COLO668 (cell line): ENCODE measurements at regions not wholly inside any gene's neighbourhood (a gene's known extent, or its start where the extent isn't known, plus 50 kb on each side); places are given as distances from the start of the nearest gene placed in this dataset.
"Not testable (repeated sequence)": the region's sequence is repeated elsewhere in the genome, so short reads cannot be mapped to it uniquely, and the experiment has no call there.

Experiments used
- DNase-seq: peaks from one replicate; lab custom pipeline; 2025; ENCODE audit not compliant: unreplicated experiment; lab: John Stamatoyannopoulos, UW

DNA sequence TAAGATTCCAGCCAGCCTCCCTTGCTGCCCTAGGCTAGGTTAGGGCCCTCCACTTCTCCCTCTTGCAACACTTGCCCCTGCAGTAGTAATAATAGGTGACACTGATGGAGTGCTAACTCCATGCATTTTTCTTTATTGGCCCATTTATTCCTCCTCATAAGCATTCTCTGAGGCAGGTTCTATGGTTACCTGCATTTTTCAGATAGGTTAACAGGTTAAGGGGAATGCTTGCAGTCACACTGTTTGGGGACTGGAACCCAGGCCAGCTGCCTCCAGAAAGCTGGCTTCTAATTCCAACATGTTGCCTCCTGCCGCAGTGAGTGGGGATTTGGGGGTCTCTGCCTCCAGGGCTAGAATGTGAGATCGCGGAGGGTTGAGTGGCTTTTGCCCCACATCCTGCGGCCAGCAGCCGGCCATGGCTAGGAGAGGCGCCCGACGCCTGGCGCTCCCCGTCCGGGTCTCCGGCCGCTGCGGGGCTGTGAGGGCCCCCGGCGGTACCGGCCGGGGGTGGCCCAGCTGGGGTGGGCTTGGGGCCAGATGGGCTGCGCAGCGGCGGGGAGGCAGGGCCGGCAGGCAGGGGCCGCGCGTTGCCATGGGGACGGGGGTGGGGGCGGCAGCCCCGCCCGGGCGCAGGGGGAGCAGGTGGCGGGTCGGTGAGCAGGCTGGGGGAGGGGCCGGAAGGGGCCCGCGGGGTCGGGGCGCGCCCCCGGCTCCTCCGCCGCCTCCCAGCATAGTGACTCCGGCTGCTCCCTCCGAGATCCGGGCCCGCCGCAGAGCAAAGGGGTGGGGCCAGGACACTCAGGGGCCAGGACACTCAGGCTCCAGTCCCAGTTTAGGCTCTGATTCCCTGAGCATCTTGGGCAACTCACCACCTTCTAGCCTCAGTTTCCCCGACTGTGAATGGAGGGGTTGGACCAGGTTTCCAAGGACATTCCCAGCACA, 68.4 kb upstream of the SSBP3 start:
- DNase-seq = peak; percentile 68

DNA sequence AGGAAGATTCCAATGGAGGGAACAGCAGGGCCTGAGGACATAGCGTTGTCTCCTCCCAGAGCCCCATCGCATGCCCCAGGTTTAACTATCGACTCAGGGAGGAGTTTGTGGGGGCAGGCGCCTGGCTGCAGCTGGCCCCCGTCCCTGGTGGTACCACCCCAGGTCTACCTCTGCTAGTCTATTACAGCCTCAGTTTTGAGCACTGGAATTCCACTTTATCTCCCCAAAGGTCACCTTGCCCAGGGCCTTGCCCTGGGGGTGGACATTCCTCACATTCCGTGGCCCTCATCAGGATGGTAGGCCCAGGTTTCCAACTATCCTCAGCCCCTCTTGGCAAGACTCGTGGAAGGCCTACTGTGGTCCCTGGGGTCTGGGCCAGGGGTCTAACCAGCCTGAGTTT, 65.4 kb upstream of the SSBP3 start:
- no peak for DNase-seq

DNA sequence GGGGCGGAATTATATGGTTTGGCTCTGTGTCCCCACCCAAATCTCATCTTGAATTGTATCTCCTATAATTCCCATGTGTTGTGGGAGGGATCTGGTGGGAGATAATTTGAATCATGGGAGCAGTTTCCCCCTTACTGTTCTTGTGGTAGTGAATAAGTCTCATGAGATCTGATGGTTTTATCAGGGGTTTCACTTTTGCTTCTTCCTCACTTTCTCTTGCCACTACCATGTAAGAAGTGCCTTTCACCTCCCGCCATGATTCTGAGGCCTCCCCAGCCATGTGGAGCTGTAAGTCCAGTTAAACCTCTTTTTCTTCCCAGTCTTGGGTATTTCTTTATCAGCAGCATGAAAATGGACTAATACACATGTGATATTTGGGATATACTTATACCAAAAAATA, 63.2 kb upstream of the SSBP3 start:
- not testable (repeated sequence) for DNase-seq

DNA sequence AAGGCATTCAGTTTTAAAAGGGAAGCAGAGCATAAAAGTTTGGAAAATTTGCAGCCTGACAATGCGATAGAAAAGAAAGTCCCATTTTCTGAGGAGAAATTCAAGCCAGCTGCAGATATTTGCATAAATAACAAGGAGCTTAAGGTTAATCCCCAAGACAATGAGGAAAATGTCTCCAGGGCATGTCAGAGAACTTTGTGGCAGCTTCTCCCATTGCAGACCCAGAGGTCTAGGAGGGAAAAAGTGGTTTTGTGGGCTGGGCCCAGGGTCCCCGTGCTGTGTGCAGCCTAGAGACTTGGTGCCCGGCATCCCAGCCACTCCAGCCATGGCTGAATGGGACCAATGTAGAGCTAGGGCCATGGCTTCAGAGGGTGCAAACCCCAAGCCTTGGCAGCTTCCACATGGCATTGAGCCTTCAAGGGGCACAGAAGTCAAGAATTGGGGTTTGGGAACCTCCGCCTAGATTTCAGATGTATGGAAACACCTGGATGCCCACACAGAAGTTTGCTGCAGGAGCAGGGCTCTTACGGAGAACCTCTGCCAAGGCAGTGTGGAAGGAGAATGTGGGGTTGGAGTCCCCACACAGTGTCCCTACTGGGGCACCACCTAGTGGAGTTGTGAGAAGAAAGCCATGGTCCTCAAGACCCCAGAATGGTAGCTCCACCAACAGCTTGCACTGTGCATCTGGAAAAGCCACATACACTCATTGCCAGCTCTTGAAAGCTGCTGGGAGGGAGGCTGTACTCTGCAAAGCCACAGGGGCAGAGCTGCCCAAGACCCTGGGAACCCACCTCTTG, 62.3 kb upstream of the SSBP3 start:
- DNase-seq = not testable (repeated sequence)

DNA sequence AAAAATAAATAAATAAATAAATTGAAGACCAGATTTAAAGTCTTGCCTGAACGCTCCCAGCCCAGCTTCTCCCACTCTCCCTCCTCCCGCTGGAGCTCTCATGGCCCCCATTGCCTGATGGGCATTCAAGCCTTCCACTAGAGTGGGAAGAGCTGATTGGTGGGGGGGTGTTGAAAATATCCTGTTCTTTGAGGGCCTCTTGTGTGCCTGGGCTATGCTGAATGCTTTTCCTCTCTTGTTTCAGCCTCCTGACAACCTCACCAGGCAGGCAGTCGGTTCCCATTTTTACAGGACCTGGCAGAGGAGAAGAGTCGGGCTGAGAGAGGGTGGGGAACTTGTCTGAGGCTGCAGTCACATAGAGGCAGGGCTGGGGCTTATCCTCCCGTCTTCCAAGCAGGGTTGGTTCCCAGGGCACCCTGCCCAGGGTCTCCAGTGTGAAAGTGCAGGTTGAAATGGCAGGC, 59.2 kb upstream of the SSBP3 start:
- DNase-seq = no peak

DNA sequence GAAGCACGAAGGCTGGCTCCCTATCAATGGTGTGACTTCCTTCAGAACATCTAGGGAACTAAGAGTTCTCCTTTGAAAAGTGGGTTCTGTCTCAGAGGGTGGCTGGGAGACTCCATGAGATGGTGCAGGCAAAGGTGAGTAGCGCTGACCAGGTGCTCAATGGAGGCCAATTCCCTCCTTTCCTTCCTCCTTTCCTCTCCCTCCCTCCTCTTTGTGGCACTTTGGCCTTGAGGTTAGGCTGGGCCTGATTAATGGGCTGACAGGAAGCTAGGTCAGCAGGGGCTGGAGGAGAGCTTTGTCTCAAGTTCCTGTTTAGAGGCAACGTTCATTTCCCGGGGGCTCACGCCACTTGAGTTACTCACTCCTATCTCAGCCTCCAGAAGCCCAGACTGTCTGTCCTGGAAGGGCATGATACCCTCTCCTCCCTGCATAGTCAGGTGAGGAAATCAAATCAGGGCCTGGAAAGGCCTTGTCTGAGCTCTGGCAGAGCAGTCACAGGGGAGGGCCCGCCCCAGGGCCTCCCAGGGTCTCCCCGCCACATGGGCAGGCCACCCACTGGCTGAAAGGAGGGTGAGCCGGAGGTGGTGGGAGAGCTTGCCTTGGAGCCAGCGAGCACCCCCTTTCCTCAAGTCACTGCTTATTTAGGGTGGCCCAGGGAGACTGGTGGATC, 58.4 kb upstream of the SSBP3 start:
- DNase-seq = no peak

DNA sequence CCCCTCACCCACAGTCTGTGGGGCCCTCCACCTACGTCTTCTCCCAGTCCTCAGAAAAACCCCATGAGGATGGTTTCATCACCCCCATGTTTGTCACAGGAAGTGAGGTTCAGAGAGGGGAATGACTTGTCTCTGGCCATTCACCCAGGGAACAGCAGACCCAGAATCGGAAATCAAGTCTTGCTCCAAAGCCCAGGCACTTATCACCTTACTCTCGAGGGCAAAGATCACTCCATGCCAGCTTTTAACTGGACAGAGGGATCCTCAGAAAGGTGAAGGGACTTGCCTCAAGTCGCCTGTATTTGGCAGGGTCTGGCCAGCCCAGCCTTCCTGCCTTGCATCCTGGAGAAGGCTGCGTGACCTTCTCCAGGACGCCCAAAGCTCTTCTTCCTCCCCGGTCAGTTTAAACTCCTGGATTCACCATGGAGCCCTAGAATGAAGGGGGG, 57.9 kb upstream of the SSBP3 start:
- no peak for DNase-seq

- no peak for DNase-seq
These were observed 57.3 kb upstream of the SSBP3 start for GRCh38 chr1:54463259-54464030.

DNA sequence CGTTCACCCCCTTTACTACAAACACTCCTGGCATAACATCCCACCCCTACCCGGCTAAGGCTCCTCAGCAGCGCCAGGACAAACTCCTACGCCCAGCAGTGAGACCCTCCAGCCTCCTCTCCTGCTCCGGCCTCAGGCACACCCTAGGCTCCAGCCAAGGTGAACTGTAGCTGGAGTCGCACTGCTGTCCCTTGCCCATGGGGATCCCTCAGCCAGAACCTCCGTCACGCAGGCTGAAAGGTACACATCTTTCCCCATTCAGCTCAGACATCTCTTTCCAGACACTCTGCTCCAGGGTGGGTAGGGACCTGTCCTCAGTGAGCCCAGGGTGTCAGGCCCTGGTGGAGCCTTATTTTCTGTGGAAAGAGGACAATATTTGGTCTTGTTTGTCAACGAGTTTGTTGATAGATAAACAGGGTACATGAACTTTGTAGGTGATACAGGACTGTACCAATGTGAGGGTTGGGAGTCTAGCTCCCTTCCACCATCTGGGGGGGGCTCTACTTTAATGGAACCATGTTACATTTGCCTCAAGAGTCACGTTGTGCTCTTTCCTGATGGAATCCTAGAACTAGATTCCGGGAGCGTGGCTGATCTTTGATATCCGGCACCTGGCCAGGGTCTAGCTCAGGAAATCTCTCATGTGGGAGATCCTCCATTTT, 56.5 kb upstream of the SSBP3 start:
- no peak for DNase-seq

GRCh38 chr1:54461731-54462596, 55.8 kb upstream of the SSBP3 start:
- no peak for DNase-seq

DNA sequence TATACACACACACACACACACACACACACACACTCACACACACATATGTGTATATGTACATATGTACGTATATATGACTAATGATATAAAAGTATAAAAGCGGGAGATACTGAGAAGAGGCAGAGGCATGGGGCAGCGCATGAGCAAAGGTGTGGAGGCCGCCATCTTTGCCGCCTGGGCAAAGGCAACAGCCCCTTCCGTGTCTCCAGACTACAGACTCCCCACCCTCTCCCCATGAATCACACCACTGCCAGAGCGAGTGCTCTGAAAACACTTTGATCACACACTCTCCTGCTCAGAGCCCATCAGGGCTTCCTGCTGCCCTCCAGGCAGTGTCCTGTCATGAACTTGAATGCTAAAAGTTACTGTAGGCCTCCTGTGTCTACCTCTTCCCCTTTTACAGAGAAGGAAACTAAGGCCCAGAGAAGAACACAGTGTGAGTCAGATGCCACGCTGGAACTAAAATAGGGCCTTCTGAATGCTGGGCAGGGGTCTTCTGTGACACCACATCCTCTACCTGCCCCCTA, 54.7 kb upstream of the SSBP3 start:
- no peak for DNase-seq

GRCh38 chr1:54460351-54460750, 54.2 kb upstream of the SSBP3 start:
- DNase-seq = no peak

DNA sequence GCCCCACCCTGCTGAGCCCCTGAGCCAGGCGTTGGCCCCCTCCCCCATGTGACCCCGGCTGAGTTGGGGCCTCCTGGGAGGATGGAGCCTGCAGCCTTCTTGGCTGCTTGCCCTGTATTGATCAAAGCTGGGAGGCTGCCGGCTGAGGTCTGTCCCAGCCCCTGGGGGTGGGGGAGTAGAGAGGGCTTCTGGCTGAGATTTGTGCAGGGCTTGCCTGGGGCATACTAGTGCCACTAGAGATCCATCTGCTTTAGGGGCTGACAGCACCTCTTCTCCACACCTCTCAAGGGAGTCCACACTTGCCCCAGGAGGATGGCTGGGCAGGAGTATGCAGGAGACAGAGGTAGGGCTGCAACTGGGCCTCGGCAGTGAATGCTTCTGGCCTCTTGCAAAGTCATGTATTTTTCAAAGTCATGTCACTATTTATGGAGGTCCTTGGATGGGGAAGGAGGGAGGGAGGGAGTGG, 53.6 kb upstream of the SSBP3 start:
- DNase-seq = peak; percentile 45

DNA sequence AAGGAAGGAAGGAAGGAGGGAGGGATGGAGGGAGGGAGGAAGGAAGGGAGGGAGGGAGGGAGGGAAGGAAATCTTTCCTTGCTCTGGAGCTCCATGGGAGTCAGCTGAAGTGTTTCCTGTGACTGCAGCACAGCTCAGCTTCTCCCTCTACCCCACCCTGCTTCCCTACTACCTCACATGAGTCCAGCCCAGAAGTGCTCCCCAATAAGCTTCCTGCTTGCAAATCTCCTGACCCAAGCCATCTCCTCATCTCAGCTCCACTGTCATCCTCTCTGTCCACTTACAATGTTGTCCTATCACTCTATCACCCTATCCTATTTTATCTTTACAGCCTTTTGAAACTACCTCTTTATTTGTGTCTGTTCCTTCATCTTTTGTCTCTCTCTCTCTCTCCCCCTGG, 52.9 kb upstream of the SSBP3 start:
- no peak for DNase-seq

- DNase-seq = no peak
These were observed 50.8 kb upstream of the SSBP3 start for GRCh38 chr1:54456921-54457529.

DNA sequence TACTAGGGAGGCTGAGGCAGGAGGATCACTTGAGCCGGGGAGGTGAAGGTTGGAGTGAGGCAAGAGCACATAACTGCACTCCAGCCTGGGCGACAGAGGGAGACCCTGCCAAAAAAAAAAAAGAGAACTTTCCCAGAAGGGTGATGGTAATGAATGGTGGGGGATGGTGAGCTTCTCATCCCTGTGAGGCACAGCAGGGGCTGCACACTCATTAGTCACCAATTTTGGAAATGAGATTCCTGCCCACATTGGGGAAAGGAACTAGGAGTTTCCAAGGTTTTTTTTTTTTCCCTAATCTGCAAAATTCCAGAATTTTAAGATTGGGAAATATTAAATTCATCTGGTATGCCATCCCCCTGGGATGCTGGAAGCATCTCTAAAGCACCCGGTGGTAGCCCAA, 50.2 kb upstream of the SSBP3 start:
- no peak for DNase-seq
